Spinal cord (tissue), 9 donors: ENCODE measurements at regions not wholly inside any gene's neighbourhood (a gene's known extent, or its start where the extent isn't known, plus 50 kb on each side); places are given as distances from the start of the nearest gene placed in this dataset.
"Not testable (repeated sequence)": the region's sequence is repeated elsewhere in the genome, so short reads cannot be mapped to it uniquely, and the experiment has no call there.

Experiments
- DNase-seq, 6 donors: peaks; one replicate each; pipeline versions ENCODE4 v3.0.0 to v3.0.0-alpha.2; 2013 to 2015; ENCODE audit warnings: low spot score in 6 of 6, low read depth in 4 of 6
- H3K27ac ChIP-seq: one replicate; pipeline ENCODE4 v1.5.1; 2013; ENCODE audit warnings: low read depth, low read length, control low read depth
- H3K27me3 ChIP-seq: one replicate; pipeline ENCODE4 v1.6.1; 2013; ENCODE audit warnings: low read length; ENCODE audit not compliant: control insufficient read depth, insufficient read depth
- H3K36me3 ChIP-seq: one replicate; pipeline ENCODE4 v1.6.1; 2013; ENCODE audit warnings: low read length; ENCODE audit not compliant: control insufficient read depth, insufficient read depth
- H3K4me1 ChIP-seq: one replicate; pipeline ENCODE4 v1.6.1; 2013; ENCODE audit warnings: low read length; ENCODE audit not compliant: control insufficient read depth, insufficient read depth
- H3K4me3 ChIP-seq: one replicate; pipeline ENCODE4 v1.5.1; 2013; ENCODE audit warnings: low read depth, low read length, control low read depth
- H3K9me3 ChIP-seq: one replicate; pipeline ENCODE4 v1.6.1; 2013; ENCODE audit warnings: low read length; ENCODE audit not compliant: control insufficient read depth, insufficient read depth
- WGBS: methylation state at CpG from one replicate; pipeline ENCODE4 v1.1.5; 2013; ENCODE audit warnings: missing lambda C conversion rate; ENCODE audit not compliant: insufficient coverage; 5-methylcytosine and 5-hydroxymethylcytosine counted together
- donor health status: healthy.

DNA sequence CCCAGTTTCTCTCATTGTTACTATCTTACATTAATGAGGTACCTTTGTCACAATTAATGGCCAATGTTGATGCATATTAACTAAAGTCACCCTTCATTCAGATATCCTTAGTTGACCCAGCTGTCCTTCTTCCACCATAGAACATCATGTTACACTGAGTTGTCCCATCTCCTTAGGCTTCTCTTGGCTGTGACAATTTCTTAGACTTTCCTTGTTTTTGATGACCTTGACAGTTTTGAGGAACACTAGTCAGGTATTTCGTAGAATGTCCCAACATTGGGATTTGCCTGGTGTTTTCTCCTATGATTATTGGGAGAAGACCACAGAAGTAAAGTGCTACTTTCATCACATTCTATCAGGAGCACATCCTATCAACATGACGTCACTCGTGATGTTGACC is 261.8 kb downstream of the BCL2L11 start:
- not testable (repeated sequence) for H3K9me3 ChIP-seq, H3K27me3 ChIP-seq, H3K36me3 ChIP-seq, H3K4me3 ChIP-seq, H3K27ac ChIP-seq, H3K4me1 ChIP-seq, DNase-seq
- WGBS = no CpG with 5 or more reads among the region's 3 CpGs

GRCh38 chr2:111383311-111383710 is 262.6 kb downstream of the BCL2L11 start:
- not testable (repeated sequence) for H3K27ac ChIP-seq, H3K36me3 ChIP-seq, H3K27me3 ChIP-seq, DNase-seq, H3K9me3 ChIP-seq, H3K4me1 ChIP-seq, H3K4me3 ChIP-seq
- WGBS = 85% methylated on average over 4 of the region's 12 CpGs

DNA sequence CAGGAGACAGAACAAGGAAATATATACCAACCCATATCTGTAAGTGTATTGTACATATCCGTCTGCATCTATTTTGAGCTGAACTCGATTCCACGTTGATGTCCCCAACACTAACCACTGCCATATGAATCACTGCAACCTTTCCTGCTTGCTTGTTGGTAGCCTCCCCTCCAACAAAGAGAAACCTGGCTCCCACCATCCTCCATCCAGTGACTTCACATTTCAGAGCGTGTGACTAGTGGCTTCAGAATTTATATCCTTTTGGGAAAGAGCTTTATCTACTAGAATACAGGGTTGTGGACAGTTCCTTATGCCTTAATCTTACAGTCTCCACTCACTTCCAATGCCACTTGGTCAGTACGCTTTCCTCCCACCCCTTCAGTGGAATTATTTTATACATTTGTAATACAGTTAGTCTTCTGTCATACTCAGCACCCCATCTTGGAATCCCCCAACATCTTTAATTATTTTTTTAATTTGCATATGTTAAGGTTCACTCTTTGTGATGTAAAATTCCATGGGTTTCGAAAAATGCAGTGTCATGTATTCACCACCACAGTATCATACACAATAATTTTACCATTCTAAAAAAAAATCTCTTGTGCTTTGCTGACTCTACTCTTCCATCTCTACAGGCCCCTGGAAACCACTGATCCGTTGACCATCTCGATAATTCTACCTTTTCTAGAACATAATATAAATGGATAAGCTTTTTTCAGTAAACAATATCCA is 264.7 kb downstream of the BCL2L11 start:
- DNase-seq, H3K36me3 ChIP-seq: not testable (repeated sequence)

DNA sequence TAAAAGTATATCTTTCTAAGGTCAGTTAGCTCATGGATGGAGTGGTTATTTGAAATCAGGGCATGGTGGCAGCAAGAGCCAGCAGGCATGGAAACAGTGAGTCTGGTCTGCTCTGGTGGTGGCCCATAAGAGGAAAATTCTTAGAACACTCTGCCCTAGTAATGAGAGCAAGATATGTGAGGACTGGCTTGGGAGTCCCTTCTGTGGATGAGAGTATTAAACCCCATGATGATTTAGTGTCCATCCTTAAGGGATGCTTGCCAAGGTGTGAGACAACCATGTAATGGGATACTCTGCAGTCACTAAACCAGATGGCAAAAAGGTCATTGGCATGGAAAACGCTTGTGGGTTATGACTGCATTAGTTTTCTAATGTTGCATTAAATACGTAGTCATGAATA is 269.9 kb downstream of the BCL2L11 start:
- not testable (repeated sequence) for DNase-seq, H3K4me1 ChIP-seq, H3K27me3 ChIP-seq, H3K9me3 ChIP-seq, H3K36me3 ChIP-seq, H3K27ac ChIP-seq, H3K4me3 ChIP-seq
- no CpG with 5 or more reads among the region's 2 CpGs for WGBS

More for the DNA sequence above, 264.7 kb downstream of the BCL2L11 start:
- no CpG with 5 or more reads among the region's 8 CpGs for WGBS
- not testable (repeated sequence) for H3K4me3 ChIP-seq, H3K27me3 ChIP-seq, H3K4me1 ChIP-seq, H3K9me3 ChIP-seq, H3K27ac ChIP-seq

DNA sequence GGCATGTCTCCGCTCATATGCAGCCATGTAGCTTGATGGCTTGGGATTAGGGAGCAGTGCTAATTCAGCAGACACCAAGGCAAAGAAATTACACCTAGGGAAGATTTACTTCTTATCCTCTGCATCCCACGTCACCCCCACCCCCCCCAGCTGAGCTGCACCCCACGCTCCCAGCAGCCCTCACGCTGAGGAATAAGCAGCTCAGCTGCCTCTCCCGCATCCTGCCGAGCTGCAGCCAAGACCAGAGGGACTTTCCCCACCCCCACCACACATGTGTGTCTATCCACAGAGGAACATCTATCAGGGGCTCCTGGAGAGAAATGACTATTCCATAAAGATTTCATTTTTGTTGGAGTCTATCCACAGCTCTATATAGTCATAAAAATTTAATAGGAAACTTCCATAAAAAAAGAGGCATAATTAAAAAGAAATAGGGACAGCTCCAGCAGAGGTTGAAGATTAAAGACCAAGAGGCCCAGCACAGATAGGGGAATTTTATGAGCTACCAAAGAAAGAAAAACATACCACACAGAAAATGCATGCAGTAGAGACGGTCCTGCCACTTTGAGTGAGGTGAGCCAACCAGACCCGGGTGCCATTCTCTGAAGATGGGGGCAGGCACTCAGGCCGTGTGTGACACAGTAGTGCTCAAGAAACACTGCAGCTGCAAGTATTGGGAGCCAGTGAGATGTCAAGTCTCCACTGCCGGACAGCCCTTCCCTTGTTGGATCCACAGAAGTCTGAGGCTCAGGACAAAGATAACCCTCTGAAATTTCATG is 274.8 kb downstream of the BCL2L11 start:
- not testable (repeated sequence) for H3K9me3 ChIP-seq, H3K27me3 ChIP-seq, H3K4me3 ChIP-seq, H3K4me1 ChIP-seq, H3K36me3 ChIP-seq, H3K27ac ChIP-seq
- no CpG with 5 or more reads among the region's 10 CpGs for WGBS
- peak in 2 of 6 donors; percentile 8 to 27 for DNase-seq

GRCh38 chr2:111400598-111401253 is 280.0 kb downstream of the BCL2L11 start:
- not testable (repeated sequence) for H3K27me3 ChIP-seq, DNase-seq, H3K27ac ChIP-seq, H3K4me1 ChIP-seq, H3K4me3 ChIP-seq, H3K36me3 ChIP-seq, H3K9me3 ChIP-seq
- no CpG with 5 or more reads among the region's 3 CpGs for WGBS

- DNase-seq, H3K27me3 ChIP-seq: not testable (repeated sequence)
- no CpG with 5 or more reads among the region's 8 CpGs for WGBS
Observed at GRCh38 chr2:111401270-111402140, 280.8 kb downstream of the BCL2L11 start.

GRCh38 chr2:111402450-111402849 is 281.7 kb downstream of the BCL2L11 start:
- not testable (repeated sequence) for H3K4me1 ChIP-seq, H3K27ac ChIP-seq, H3K36me3 ChIP-seq, H3K4me3 ChIP-seq, DNase-seq, H3K27me3 ChIP-seq, H3K9me3 ChIP-seq

More at GRCh38 chr2:111401270-111402140, 280.8 kb downstream of the BCL2L11 start:
- not testable (repeated sequence) for H3K27ac ChIP-seq, H3K36me3 ChIP-seq, H3K9me3 ChIP-seq, H3K4me1 ChIP-seq, H3K4me3 ChIP-seq

DNA sequence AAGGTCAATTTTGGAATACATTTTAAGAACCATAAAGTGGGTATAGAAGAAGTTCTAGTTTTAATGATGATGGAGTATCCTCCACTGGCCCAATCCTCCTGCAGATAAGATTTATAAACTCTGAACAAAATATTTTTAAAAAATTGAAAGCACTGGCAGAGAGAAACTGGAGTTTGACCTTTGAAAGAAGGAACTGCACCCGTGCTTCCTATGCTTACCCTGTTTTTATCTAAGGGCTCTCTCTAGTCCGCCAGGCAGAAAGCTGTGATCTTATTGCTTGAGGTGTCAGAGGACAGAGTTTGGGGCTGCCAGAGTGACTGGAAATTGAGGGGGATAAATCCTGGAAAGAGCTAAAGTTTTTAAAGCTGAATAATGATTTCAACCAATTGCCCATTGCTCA is 282.6 kb downstream of the BCL2L11 start:
- no CpG with 5 or more reads among the region's 2 CpGs for WGBS
- DNase-seq, H3K36me3 ChIP-seq, H3K4me1 ChIP-seq, H3K4me3 ChIP-seq, H3K27ac ChIP-seq, H3K27me3 ChIP-seq, H3K9me3 ChIP-seq: not testable (repeated sequence)
